ENCODE measurements at regions not wholly inside any gene's neighbourhood (a gene's known extent, or its start where the extent isn't known, plus 50 kb on each side); places are given as distances from the start of the nearest gene placed in this dataset.

- no peak for DNase-seq (ENCODE audit: insufficient read length, low spot score, missing footprints)
- H3K27ac ChIP-seq (ENCODE audit: low read depth, low read length): no peak overlapping the region
Measured at GRCh38 chr4:106809076-106809475, 227.0 kb downstream of the DKK2 start.

GRCh38 chr4:106806158-106806797 is 229.8 kb downstream of the DKK2 start:
- Histone ChIP-seq H3K27me3 (ENCODE audit: insufficient read depth, low read length) (no peaks in the 10 kb centered on the region), H3K4me2 (ENCODE audit: insufficient read depth, low read length) (no peak overlapping the region), H3K4me3 (ENCODE audit: insufficient read depth, low read length) (no peak overlapping the region), H3K79me2 (ENCODE audit: insufficient read depth, low read length) (no peaks in the 10 kb centered on the region), H2AFZ (ENCODE audit: low read length) (no peak overlapping the region), H3K36me3 (ENCODE audit: insufficient read depth, low read length) (no peaks in the 10 kb centered on the region), H3K4me1 (ENCODE audit: insufficient read depth, low read length) (no peaks in the 10 kb centered on the region), H4K20me1 (ENCODE audit: insufficient read depth, low read length) (no peaks in the 10 kb centered on the region), H3K27ac (ENCODE audit: low read depth, low read length) (no peak overlapping the region), H3K9me3 (ENCODE audit: low read depth, low read length) (no peaks in the 10 kb centered on the region)
- DNase-seq (ENCODE audit: insufficient read length, low spot score, missing footprints): no peak
- no peak for TF ChIP-seq CTCF (IDR thresholded peaks at IDR 0.05; ENCODE audit: extremely low read depth, low read depth, low read length)

More at GRCh38 chr4:106809076-106809475, 227.0 kb downstream of the DKK2 start:
- no peak overlapping the region for H3K4me2 ChIP-seq (ENCODE audit: insufficient read depth, low read length)
- H3K9me3 ChIP-seq (ENCODE audit: low read depth, low read length): no peaks in the 10 kb centered on the region
- H4K20me1 ChIP-seq (ENCODE audit: insufficient read depth, low read length): no peaks in the 10 kb centered on the region
- no peaks in the 10 kb centered on the region for H3K4me1 ChIP-seq (ENCODE audit: insufficient read depth, low read length)
- no peaks in the 10 kb centered on the region for H3K79me2 ChIP-seq (ENCODE audit: insufficient read depth, low read length)
- H3K4me3 ChIP-seq (ENCODE audit: insufficient read depth, low read length): no peak overlapping the region
- no peaks in the 10 kb centered on the region for H3K36me3 ChIP-seq (ENCODE audit: insufficient read depth, low read length)
- peak; percentile 53 for TF ChIP-seq CTCF (IDR thresholded peaks at IDR 0.05; ENCODE audit: extremely low read depth, low read depth, low read length)
- H2AFZ ChIP-seq (ENCODE audit: low read length): no peak overlapping the region
- H3K27me3 ChIP-seq (ENCODE audit: insufficient read depth, low read length): no peaks in the 10 kb centered on the region

GRCh38 chr4:106803083-106803482 is 233.0 kb downstream of the DKK2 start:
- no peak overlapping the region for H3K27ac ChIP-seq (ENCODE audit: low read depth, low read length)
- no peaks in the 10 kb centered on the region for H3K36me3 ChIP-seq (ENCODE audit: insufficient read depth, low read length)
- no peak overlapping the region for H2AFZ ChIP-seq (ENCODE audit: low read length)
- H3K4me2 ChIP-seq (ENCODE audit: insufficient read depth, low read length): no peak overlapping the region
- H3K4me1 ChIP-seq (ENCODE audit: insufficient read depth, low read length): no peaks in the 10 kb centered on the region
- DNase-seq (ENCODE audit: insufficient read length, low spot score, missing footprints): no peak
- H3K27me3 ChIP-seq (ENCODE audit: insufficient read depth, low read length): no peaks in the 10 kb centered on the region
- H3K9me3 ChIP-seq (ENCODE audit: low read depth, low read length): no peaks in the 10 kb centered on the region
- no peaks in the 10 kb centered on the region for H4K20me1 ChIP-seq (ENCODE audit: insufficient read depth, low read length)
- TF ChIP-seq CTCF (IDR thresholded peaks at IDR 0.05; ENCODE audit: extremely low read depth, low read depth, low read length): no peak
- H3K4me3 ChIP-seq (ENCODE audit: insufficient read depth, low read length): no peak overlapping the region
- no peaks in the 10 kb centered on the region for H3K79me2 ChIP-seq (ENCODE audit: insufficient read depth, low read length)

GRCh38 chr4:106801386-106801785 is 234.7 kb downstream of the DKK2 start:
- H3K79me2 ChIP-seq (ENCODE audit: insufficient read depth, low read length): no peaks in the 10 kb centered on the region
- H3K27ac ChIP-seq (ENCODE audit: low read depth, low read length): no peak overlapping the region
- H3K27me3 ChIP-seq (ENCODE audit: insufficient read depth, low read length): no peaks in the 10 kb centered on the region
- H4K20me1 ChIP-seq (ENCODE audit: insufficient read depth, low read length): no peaks in the 10 kb centered on the region
- H3K9me3 ChIP-seq (ENCODE audit: low read depth, low read length): no peaks in the 10 kb centered on the region
- TF ChIP-seq CTCF (IDR thresholded peaks at IDR 0.05; ENCODE audit: extremely low read depth, low read depth, low read length): no peak
- H3K4me3 ChIP-seq (ENCODE audit: insufficient read depth, low read length): no peak overlapping the region
- DNase-seq (ENCODE audit: insufficient read length, low spot score, missing footprints): no peak
- no peaks in the 10 kb centered on the region for H3K36me3 ChIP-seq (ENCODE audit: insufficient read depth, low read length)
- no peak overlapping the region for H2AFZ ChIP-seq (ENCODE audit: low read length)
- no peak overlapping the region for H3K4me2 ChIP-seq (ENCODE audit: insufficient read depth, low read length)
- H3K4me1 ChIP-seq (ENCODE audit: insufficient read depth, low read length): no peaks in the 10 kb centered on the region

Measured in osteoblast (primary cell).